GM18951 (cell line): ENCODE measurements at regions not wholly inside any gene's neighbourhood (a gene's known extent, or its start where the extent isn't known, plus 50 kb on each side); places are given as distances from the start of the nearest gene placed in this dataset.

Experiments used
- POLR2A ChIP-seq: IDR thresholded peaks from 4 replicates; pipeline ENCODE4 v1.6.1; 2011; ENCODE audit warnings: mild to moderate bottlenecking; ENCODE audit not compliant: insufficient read length, insufficient read depth; ENCODE audit errors: extremely low read depth
- in situ Hi-C: fragments of 300-500 bp; cut with MboI; formaldehyde crosslinking; loops from one replicate; pipeline ENCODE4 v1.12.0; 2022; ENCODE audit warnings: low sequenced_read_pairs, mixed read lengths, inconsistent platforms; ENCODE audit not compliant: unreplicated experiment

GRCh38 chr14:106850913-106851825 is 1324.8 kb downstream of the TMEM121 start:
- in situ Hi-C loops = no loop called here
- peak; percentile 62 for TF ChIP-seq POLR2A

DNA sequence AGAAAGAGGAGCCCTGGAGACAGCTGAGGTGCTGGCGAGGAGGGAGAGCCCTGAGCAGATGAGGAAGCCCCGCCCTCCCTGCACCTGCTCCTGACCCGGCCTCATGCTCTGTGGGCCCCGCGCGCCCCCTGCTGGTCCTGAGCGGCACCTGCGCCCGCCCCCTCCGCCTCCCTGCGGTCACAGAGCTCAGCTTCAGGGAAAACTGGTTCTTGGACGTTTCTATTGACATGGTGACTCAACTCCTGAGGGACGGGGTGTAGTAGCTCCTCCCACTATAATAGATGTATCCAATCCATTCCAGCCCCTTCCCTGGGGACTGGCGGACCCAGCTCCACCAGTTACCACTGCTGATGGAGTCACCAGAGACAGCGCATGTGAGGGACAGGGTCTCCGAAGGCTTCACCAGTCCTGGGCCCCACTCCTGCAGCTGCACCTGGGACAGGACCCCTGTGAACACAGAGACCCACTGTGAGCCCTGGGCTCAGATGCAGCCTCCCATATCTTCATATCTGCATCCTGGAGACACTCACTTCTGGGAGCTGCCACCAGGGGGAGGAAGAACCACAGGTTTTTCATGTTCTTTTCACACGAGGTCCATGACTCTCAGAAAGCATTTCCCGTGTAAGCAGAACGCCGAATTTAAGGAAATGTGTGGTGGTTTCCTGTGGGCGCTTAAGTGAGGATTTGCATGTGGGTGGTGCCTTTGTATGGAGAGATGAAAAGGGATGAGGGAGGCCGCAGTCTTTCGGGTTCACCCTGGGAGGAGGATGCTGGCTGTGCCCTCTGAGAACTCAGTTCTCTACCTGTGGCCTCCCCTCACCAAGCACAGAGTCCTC is 1346.4 kb downstream of the TMEM121 start:
- peak; percentile 40 for TF ChIP-seq POLR2A
- in situ Hi-C loops = no loop called here

DNA sequence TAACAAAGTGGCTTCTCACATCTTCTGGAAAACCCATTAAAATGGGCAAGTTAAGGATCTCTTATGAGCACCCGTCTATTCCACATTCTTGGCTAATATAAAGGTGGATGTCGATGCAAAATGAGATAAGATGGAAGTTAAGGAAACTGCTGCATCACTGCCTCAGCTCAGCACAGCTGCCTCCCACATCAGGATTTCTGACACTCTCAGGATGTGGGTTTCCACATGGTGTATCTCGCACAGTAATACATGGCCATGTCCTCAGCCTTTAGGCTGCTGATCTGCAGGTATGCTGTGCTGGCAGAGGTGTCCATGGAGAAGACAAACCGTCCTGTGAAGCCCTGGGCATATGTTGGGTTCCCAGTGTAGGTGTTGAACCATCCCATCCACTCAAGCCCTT is 1348.0 kb downstream of the TMEM121 start:
- in situ Hi-C loops = no loop called here
- no peak for TF ChIP-seq POLR2A

- no peak for TF ChIP-seq POLR2A
- in situ Hi-C loops = no loop called here
These were observed 1349.1 kb downstream of the TMEM121 start for GRCh38 chr14:106875503-106875902.

DNA sequence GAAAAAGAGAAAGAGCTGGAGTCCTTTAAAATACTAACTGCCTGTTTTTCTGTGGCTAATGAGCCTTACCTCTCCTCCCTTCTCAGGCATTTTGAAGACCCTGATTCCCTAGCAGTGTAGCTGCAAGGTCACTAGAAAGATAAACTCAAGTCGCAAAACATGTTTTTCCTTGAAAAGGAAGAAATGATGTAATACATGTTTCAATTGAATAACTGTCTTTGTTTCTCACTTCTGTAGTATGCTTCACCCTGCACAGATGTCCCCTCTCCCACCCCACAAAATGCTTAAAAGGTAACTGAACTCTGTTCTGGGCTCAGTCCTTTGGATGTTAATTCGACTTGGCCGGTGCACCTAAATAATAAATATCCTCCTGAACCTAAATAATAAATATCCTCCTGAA is 1350.3 kb downstream of the TMEM121 start:
- TF ChIP-seq POLR2A = no peak
- in situ Hi-C loops = no loop called here

GRCh38 chr14:106877517-106877916 is 1351.1 kb downstream of the TMEM121 start:
- no peak for TF ChIP-seq POLR2A
- in situ Hi-C loops = no loop called here

DNA sequence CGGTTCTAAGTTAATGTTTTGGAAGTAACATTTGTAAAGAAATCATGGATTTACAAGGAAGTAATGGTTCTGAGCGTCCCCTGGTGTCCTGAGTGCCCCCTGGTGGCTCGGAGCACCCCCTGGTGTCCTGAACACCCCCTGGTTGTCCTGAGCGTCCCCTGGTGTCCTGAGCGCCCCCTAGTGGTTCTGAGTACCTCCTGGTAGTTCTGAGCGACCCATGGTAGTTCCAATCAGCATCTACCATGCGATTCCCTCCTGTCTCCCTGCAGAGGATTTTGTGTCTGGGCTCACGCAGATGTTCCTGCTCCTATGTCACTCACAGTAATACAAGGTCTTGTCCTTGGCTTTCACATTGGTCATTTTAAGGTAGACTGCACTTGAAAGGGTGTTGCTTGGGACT is 1352.9 kb downstream of the TMEM121 start:
- no peak for TF ChIP-seq POLR2A
- in situ Hi-C loops = no loop called here

DNA sequence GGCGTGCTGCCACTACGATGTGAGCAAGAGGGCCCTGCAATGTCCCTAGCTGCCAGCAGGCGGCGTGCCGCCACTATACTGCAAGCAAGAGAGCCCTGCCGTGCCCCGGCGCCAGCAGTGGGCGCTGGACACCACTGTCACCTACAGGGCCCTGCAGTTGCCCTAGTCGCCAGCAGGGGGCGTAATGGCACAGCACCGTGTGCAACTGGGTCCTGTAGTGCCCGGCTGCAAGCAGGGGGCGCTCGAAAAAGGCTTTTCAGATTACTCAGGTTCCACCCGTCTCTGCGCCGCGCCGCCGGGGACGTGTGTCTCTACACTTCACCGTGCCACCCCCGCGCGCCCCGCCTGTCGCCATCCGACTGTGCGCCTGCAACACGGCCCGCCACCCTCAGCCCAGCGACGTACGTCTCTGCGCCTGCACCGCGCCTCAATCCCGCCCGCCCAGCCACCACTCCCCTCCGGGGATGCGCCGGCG is 1356.9 kb downstream of the TMEM121 start:
- in situ Hi-C loops = no loop called here
- no peak for TF ChIP-seq POLR2A
